Neuronal stem cell (in vitro differentiated cells): ENCODE measurements at regions not wholly inside any gene's neighbourhood (a gene's known extent, or its start where the extent isn't known, plus 50 kb on each side); places are given as distances from the start of the nearest gene placed in this dataset.

Experiments
- DNase-seq: peaks from one replicate; pipeline ENCODE4 v3.0.0-alpha.2; 2013; ENCODE audit warnings: low spot score
- H2AFZ ChIP-seq: one replicate; pipeline ENCODE4 v1.6.1; 2013; ENCODE audit warnings: mild to moderate bottlenecking, low read length, inconsistent platforms
- H2AK5ac ChIP-seq: 2 replicates; pipeline ENCODE4 v1.6.1; 2013; ENCODE audit warnings: low read depth, mild to moderate bottlenecking, inconsistent platforms, low read length, moderate library complexity, mixed read lengths
- H2BK120ac ChIP-seq: 2 replicates; pipeline ENCODE4 v1.6.1; 2013; ENCODE audit warnings: low read depth, mild to moderate bottlenecking, inconsistent platforms, low read length, moderate library complexity, mixed read lengths
- H2BK12ac ChIP-seq: one replicate; pipeline ENCODE4 v1.6.1; 2013; ENCODE audit warnings: low read length, inconsistent platforms
- H2BK15ac ChIP-seq: 2 replicates; pipeline ENCODE4 v1.6.1; 2013; ENCODE audit warnings: mild to moderate bottlenecking, low read length, inconsistent platforms, mixed read lengths
- H2BK5ac ChIP-seq: one replicate; pipeline ENCODE4 v1.6.1; 2013; ENCODE audit warnings: inconsistent platforms, mild to moderate bottlenecking, low read length, moderate library complexity
- H3K14ac ChIP-seq: one replicate; pipeline ENCODE4 v1.6.1; 2013; ENCODE audit warnings: low read length, inconsistent platforms
- H3K18ac ChIP-seq: 2 replicates; pipeline ENCODE4 v1.6.1; 2013; ENCODE audit warnings: low read length, inconsistent platforms
- H3K23ac ChIP-seq: 2 replicates; pipeline ENCODE4 v1.6.1; 2013; ENCODE audit warnings: low read depth, mild to moderate bottlenecking, mixed read lengths, low read length, inconsistent platforms; ENCODE audit not compliant: poor library complexity
- H3K27ac ChIP-seq: replicated peaks from 3 replicates; pipeline ENCODE4 v1.5.1; 2013; ENCODE audit warnings: low read length, inconsistent platforms
- H3K27me3 ChIP-seq, 3 experiments: 2 replicates each; pipeline ENCODE4 v1.6.1; 2013; ENCODE audit warnings: low read length in 3 of 3, mild to moderate bottlenecking in 2 of 3, inconsistent platforms in 1 of 3, low read depth in 1 of 3, mixed read lengths in 1 of 3, moderate library complexity in 1 of 3; ENCODE audit not compliant: control insufficient read depth in 3 of 3, insufficient read depth in 3 of 3
- H3K36me3 ChIP-seq, 2 donors: replicated peaks in 1 of 2; 2 replicates each; pipeline ENCODE4 v1.6.1; 2013; ENCODE audit warnings: low read length in 2 of 2; ENCODE audit not compliant: control insufficient read depth in 2 of 2, insufficient read depth in 2 of 2
- H3K4ac ChIP-seq: 2 replicates; pipeline ENCODE4 v1.6.1; 2013; ENCODE audit warnings: inconsistent platforms, mild to moderate bottlenecking, low read length, moderate library complexity
- H3K4me1 ChIP-seq, 2 donors: 1 replicate in 1 of 2; 2 replicates in 1 of 2; pipeline ENCODE4 v1.6.1; 2013; ENCODE audit warnings: low read length in 2 of 2, low read depth in 1 of 2; ENCODE audit not compliant: control insufficient read depth in 2 of 2, insufficient read depth in 1 of 2
- H3K4me2 ChIP-seq: one replicate; pipeline ENCODE4 v1.6.1; 2013; ENCODE audit warnings: mild to moderate bottlenecking, low read length, inconsistent platforms; ENCODE audit not compliant: insufficient read depth, poor library complexity, severe bottlenecking
- H3K4me3 ChIP-seq, 2 donors: 2 replicates each; pipeline ENCODE4 v1.5.1; 2013; ENCODE audit warnings: low read length in 2 of 2, mild to moderate bottlenecking in 2 of 2, inconsistent platforms in 1 of 2, moderate library complexity in 1 of 2
- H3K79me1 ChIP-seq: one replicate; pipeline ENCODE4 v1.6.1; 2013; ENCODE audit warnings: low read depth, mild to moderate bottlenecking, inconsistent platforms, low read length, moderate library complexity
- H3K9ac ChIP-seq: one replicate; pipeline ENCODE4 v1.6.1; 2013; ENCODE audit warnings: mild to moderate bottlenecking, low read depth, low read length, inconsistent platforms; ENCODE audit not compliant: poor library complexity
- H3K9me3 ChIP-seq, 2 donors: replicated peaks in 1 of 2; 2 replicates each; pipeline versions ENCODE3 to v1.6.1; 2013; ENCODE audit warnings: low read length in 2 of 2, mild to moderate bottlenecking in 2 of 2, inconsistent platforms in 1 of 2, low read depth in 1 of 2, mixed read lengths in 1 of 2, moderate library complexity in 1 of 2; ENCODE audit not compliant: control insufficient read depth in 2 of 2, insufficient read depth in 1 of 2
- H4K8ac ChIP-seq: one replicate; pipeline ENCODE4 v1.6.1; 2013; ENCODE audit warnings: low read depth, mild to moderate bottlenecking, inconsistent platforms, low read length, moderate library complexity
- H4K91ac ChIP-seq: one replicate; pipeline ENCODE4 v1.6.1; 2013; ENCODE audit warnings: low read length, low read depth, mild to moderate bottlenecking, inconsistent platforms; ENCODE audit not compliant: poor library complexity
- WGBS, 2 donors: extraction: QIAGEN DNeasy Blood & Tissue Kit; methylation state at CpG; one replicate each; pipeline ENCODE4 v1.1.7; 2013; ENCODE audit warnings: missing lambda C conversion rate in 2 of 2, mixed read lengths in 1 of 2; ENCODE audit not compliant: insufficient read length in 2 of 2, insufficient replicate concordance in 1 of 2; ENCODE audit errors: extremely low coverage in 2 of 2; 5-methylcytosine and 5-hydroxymethylcytosine counted together

GRCh38 chr10:108808228-108808627 is 1115.1 kb downstream of the XPNPEP1 start:
- Histone ChIP-seq H2BK5ac (no peak overlapping the region), H3K9ac (no peak overlapping the region), H2AK5ac (no peak overlapping the region), H3K9me3 (no peaks in the 10 kb centered on the region), H4K91ac (no peak overlapping the region), H3K23ac (no peak overlapping the region), H2BK120ac (no peak overlapping the region), H3K4ac (no peak overlapping the region), H3K4me3 (no peak overlapping the region), H3K4me2 (no peak overlapping the region), H2BK12ac (no peak overlapping the region), H2BK15ac (no peak overlapping the region), H4K8ac (no peak overlapping the region), H3K18ac (no peak overlapping the region), H3K79me1 (no peaks in the 10 kb centered on the region), H3K14ac (no peak overlapping the region), H2AFZ (no peak overlapping the region), H3K27me3 (no peaks in the 10 kb centered on the region), H3K27ac (no peak overlapping the region), H3K36me3 (no peaks in the 10 kb centered on the region), H3K4me1 (no peaks in the 10 kb centered on the region)
- WGBS, 2 donors: no CpG with 5 or more reads among the region's 2 CpGs
- DNase-seq: no peak

- H2BK15ac ChIP-seq: no peak overlapping the region
- H3K27ac ChIP-seq: no peak overlapping the region
- no peak for DNase-seq
- H3K18ac ChIP-seq: no peak overlapping the region
- H2AK5ac ChIP-seq: no peak overlapping the region
- H2BK5ac ChIP-seq: no peak overlapping the region
- no peaks in the 10 kb centered on the region for H3K36me3 ChIP-seq
- no peaks in the 10 kb centered on the region for H3K9me3 ChIP-seq
- no peak overlapping the region for H3K14ac ChIP-seq
- H3K4me3 ChIP-seq: no peak overlapping the region
- no peak overlapping the region for H2AFZ ChIP-seq
- no peak overlapping the region for H3K4ac ChIP-seq
- H3K9ac ChIP-seq: no peak overlapping the region
- no peak overlapping the region for H2BK120ac ChIP-seq
- H3K27me3 ChIP-seq: no peaks in the 10 kb centered on the region
- no peak overlapping the region for H2BK12ac ChIP-seq
- H3K4me2 ChIP-seq: no peak overlapping the region
- no peak overlapping the region for H3K23ac ChIP-seq
- no peaks in the 10 kb centered on the region for H3K79me1 ChIP-seq
- no peak overlapping the region for H4K91ac ChIP-seq
- no peaks in the 10 kb centered on the region for H3K4me1 ChIP-seq
- H4K8ac ChIP-seq: no peak overlapping the region
Measured at GRCh38 chr10:108801775-108802517, 1121.4 kb downstream of the XPNPEP1 start.

GRCh38 chr10:108801220-108801619 is 1122.1 kb downstream of the XPNPEP1 start:
- H3K23ac ChIP-seq: no peak overlapping the region
- H4K91ac ChIP-seq: no peak overlapping the region
- H3K9me3 ChIP-seq: no peaks in the 10 kb centered on the region
- H3K27ac ChIP-seq: no peak overlapping the region
- no peaks in the 10 kb centered on the region for H3K27me3 ChIP-seq
- H4K8ac ChIP-seq: no peak overlapping the region
- H3K4me1 ChIP-seq: no peaks in the 10 kb centered on the region
- H3K79me1 ChIP-seq: no peaks in the 10 kb centered on the region
- H2BK5ac ChIP-seq: no peak overlapping the region
- no peak overlapping the region for H3K14ac ChIP-seq
- H2BK15ac ChIP-seq: no peak overlapping the region
- no peak overlapping the region for H3K4me3 ChIP-seq
- WGBS, 2 donors: no CpG with 5 or more reads among the region's 2 CpGs
- no peak overlapping the region for H2AFZ ChIP-seq
- no peak overlapping the region for H3K4me2 ChIP-seq
- no peak overlapping the region for H2AK5ac ChIP-seq
- H3K18ac ChIP-seq: no peak overlapping the region
- DNase-seq: no peak
- H2BK120ac ChIP-seq: no peak overlapping the region
- no peak overlapping the region for H3K9ac ChIP-seq
- H3K36me3 ChIP-seq: no peaks in the 10 kb centered on the region
- no peak overlapping the region for H3K4ac ChIP-seq
- no peak overlapping the region for H2BK12ac ChIP-seq

- H3K23ac ChIP-seq: no peak overlapping the region
- H3K14ac ChIP-seq: no peak overlapping the region
- no peak overlapping the region for H2BK5ac ChIP-seq
- no peak overlapping the region for H3K4ac ChIP-seq
- no peak overlapping the region for H2BK12ac ChIP-seq
- H3K27me3 ChIP-seq: no peaks in the 10 kb centered on the region
- no peak overlapping the region for H3K9ac ChIP-seq
- no peak overlapping the region for H4K8ac ChIP-seq
- H3K27ac ChIP-seq: no peak overlapping the region
- no peaks in the 10 kb centered on the region for H3K79me1 ChIP-seq
- WGBS, 2 donors: no CpG with 5 or more reads among the region's 1 CpG
- DNase-seq: no peak
- no peak overlapping the region for H3K4me2 ChIP-seq
- no peak overlapping the region for H2BK120ac ChIP-seq
- H3K4me3 ChIP-seq: no peak overlapping the region
- H2AK5ac ChIP-seq: no peak overlapping the region
- no peak overlapping the region for H3K18ac ChIP-seq
- no peaks in the 10 kb centered on the region for H3K36me3 ChIP-seq
- H4K91ac ChIP-seq: no peak overlapping the region
- H3K9me3 ChIP-seq: no peaks in the 10 kb centered on the region
- H2AFZ ChIP-seq: no peak overlapping the region
- H3K4me1 ChIP-seq: no peaks in the 10 kb centered on the region
- H2BK15ac ChIP-seq: no peak overlapping the region
Measured at GRCh38 chr10:108797573-108797972, 1125.7 kb downstream of the XPNPEP1 start.
